Stomach (tissue), 4 donors: ENCODE measurements at regions not wholly inside any gene's neighbourhood (a gene's known extent, or its start where the extent isn't known, plus 50 kb on each side); places are given as distances from the start of the nearest gene placed in this dataset.
"Not testable (repeated sequence)": the region's sequence is repeated elsewhere in the genome, so short reads cannot be mapped to it uniquely, and the experiment has no call there.

Source experiments
- POLR2A ChIP-seq, 4 donors: fragments of 450-650 bp; IDR thresholded peaks; one replicate each; pipeline ENCODE4 v1.6.1; 2016; ENCODE audit warnings: antibody characterized with exemption in 4 of 4, control low read depth in 2 of 4, mild to moderate bottlenecking in 1 of 4, moderate library complexity in 1 of 4
- TF ChIP-seq, protein P1 (sequence below), 7 experiments: fragments of 450-650 bp in 4 of 7; fragments of 200-600 bp in 3 of 7; sonication (generic) in 3 of 7; IDR thresholded peaks; one replicate each; pipeline ENCODE4 v1.5.1; 2016 to 2019; ENCODE audit warnings: antibody characterized with exemption in 7 of 7, control low read depth in 2 of 7, mild to moderate bottlenecking in 1 of 7

DNA sequence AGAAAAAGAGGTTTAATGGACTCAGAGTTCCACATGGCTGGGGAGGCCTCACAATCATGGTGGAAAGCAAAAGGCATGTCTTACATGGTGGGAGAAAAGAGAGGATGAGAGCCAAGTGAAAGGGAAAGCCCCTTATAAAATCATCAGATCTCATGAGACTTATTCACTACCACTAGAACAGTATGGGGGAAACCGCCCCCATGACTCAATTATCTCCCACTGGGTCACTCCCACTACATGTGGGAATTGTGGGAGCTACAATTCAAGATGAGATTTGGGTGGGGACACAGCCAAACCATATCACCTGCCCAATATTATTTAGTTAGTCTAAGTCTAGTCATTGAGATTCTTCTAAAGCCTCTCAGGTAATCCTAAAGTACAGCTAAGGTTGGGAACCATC, 66.1 kb upstream of the HSPB3 start:
- TF ChIP-seq, protein P1, sequence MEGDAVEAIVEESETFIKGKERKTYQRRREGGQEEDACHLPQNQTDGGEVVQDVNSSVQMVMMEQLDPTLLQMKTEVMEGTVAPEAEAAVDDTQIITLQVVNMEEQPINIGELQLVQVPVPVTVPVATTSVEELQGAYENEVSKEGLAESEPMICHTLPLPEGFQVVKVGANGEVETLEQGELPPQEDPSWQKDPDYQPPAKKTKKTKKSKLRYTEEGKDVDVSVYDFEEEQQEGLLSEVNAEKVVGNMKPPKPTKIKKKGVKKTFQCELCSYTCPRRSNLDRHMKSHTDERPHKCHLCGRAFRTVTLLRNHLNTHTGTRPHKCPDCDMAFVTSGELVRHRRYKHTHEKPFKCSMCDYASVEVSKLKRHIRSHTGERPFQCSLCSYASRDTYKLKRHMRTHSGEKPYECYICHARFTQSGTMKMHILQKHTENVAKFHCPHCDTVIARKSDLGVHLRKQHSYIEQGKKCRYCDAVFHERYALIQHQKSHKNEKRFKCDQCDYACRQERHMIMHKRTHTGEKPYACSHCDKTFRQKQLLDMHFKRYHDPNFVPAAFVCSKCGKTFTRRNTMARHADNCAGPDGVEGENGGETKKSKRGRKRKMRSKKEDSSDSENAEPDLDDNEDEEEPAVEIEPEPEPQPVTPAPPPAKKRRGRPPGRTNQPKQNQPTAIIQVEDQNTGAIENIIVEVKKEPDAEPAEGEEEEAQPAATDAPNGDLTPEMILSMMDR (IDR thresholded peaks at IDR 0.05): not testable (repeated sequence)
- not testable (repeated sequence) for TF ChIP-seq POLR2A (IDR thresholded peaks at IDR 0.05)
